IMR-90 (cell line): ENCODE measurements at regions not wholly inside any gene's neighbourhood (a gene's known extent, or its start where the extent isn't known, plus 50 kb on each side); places are given as distances from the start of the nearest gene placed in this dataset.

Experiments
- RCOR1 ChIP-seq: IDR thresholded peaks from 2 replicates; pipeline ENCODE4 v1.6.1; 2012; ENCODE audit warnings: mild to moderate bottlenecking, low read length, improper control_type of control experiment; ENCODE audit not compliant: insufficient replicate concordance
- TF ChIP-seq, protein P1 (sequence below): conservative IDR thresholded peaks from 2 replicates; pipeline ENCODE4 v1.5.1; 2012; ENCODE audit warnings: mild to moderate bottlenecking, low read depth, low read length, improper control_type of control experiment

DNA sequence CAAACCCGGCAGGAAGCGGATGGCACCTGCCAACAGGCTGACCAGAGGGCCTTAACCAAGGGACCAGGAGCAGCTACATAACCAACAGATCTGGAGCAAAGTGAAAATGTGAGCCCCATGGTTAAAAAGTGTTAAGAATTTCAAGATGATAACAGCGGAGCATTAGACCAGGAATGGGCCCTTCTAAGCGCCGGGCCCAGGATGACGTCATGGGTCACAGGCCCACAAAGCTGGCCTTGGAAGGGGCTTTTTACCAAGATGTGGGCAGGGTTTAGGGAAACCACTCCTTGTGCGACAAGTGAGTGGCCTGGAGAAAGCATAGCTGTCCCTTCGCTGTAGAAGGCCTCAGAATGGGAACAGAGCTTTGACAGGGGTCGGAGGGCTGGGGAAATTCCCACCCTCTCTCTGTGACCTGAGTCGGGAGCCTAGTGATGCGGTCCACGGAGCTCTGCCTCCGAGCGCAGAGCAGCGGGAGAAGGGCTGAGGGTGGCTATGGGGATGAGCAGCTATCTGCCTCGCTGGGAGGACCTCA lies 84.4 kb upstream of the RPL38 start:
- TF ChIP-seq RCOR1 = no peak
- TF ChIP-seq, protein P1, sequence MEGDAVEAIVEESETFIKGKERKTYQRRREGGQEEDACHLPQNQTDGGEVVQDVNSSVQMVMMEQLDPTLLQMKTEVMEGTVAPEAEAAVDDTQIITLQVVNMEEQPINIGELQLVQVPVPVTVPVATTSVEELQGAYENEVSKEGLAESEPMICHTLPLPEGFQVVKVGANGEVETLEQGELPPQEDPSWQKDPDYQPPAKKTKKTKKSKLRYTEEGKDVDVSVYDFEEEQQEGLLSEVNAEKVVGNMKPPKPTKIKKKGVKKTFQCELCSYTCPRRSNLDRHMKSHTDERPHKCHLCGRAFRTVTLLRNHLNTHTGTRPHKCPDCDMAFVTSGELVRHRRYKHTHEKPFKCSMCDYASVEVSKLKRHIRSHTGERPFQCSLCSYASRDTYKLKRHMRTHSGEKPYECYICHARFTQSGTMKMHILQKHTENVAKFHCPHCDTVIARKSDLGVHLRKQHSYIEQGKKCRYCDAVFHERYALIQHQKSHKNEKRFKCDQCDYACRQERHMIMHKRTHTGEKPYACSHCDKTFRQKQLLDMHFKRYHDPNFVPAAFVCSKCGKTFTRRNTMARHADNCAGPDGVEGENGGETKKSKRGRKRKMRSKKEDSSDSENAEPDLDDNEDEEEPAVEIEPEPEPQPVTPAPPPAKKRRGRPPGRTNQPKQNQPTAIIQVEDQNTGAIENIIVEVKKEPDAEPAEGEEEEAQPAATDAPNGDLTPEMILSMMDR = no peak
